Small intestine (tissue), 7 donors: ENCODE measurements at regions not wholly inside any gene's neighbourhood (a gene's known extent, or its start where the extent isn't known, plus 50 kb on each side); places are given as distances from the start of the nearest gene placed in this dataset.

ENCODE experiments used
- DNase-seq, 2 donors: peaks; one replicate each; pipeline versions ENCODE4 v3.0.0 to v3.0.0-alpha.2; 2013
- FAIRE-seq: peaks from 2 replicates; lab custom pipeline; 2012; peaks lifted over from hg19 to GRCh38; lab: Jason Lieb, UNC
- H3K27ac ChIP-seq, 3 donors: one replicate each; pipeline ENCODE4 v1.5.1; 2013; ENCODE audit warnings: low read length in 2 of 3, mild to moderate bottlenecking in 2 of 3, control low read depth in 1 of 3, inconsistent platforms in 1 of 3, low read depth in 1 of 3, moderate library complexity in 1 of 3
- H3K27me3 ChIP-seq, 3 donors: one replicate each; pipeline ENCODE4 v1.6.1; 2013; ENCODE audit warnings: low read length in 3 of 3, inconsistent platforms in 1 of 3; ENCODE audit not compliant: control insufficient read depth in 3 of 3, insufficient read depth in 3 of 3
- H3K36me3 ChIP-seq, 3 donors: one replicate each; pipeline ENCODE4 v1.6.1; 2013; ENCODE audit warnings: low read length in 3 of 3, inconsistent platforms in 1 of 3, low read depth in 1 of 3, mild to moderate bottlenecking in 1 of 3, moderate library complexity in 1 of 3; ENCODE audit not compliant: control insufficient read depth in 3 of 3, insufficient read depth in 2 of 3
- H3K4me1 ChIP-seq, 3 donors: one replicate each; pipeline ENCODE4 v1.6.1; 2013; ENCODE audit warnings: low read length in 2 of 3, inconsistent platforms in 1 of 3, low read depth in 1 of 3, mild to moderate bottlenecking in 1 of 3, moderate library complexity in 1 of 3; ENCODE audit not compliant: control insufficient read depth in 3 of 3, insufficient read depth in 2 of 3
- H3K4me3 ChIP-seq, 3 donors: one replicate each; pipeline ENCODE4 v1.5.1; 2013; ENCODE audit warnings: low read length in 3 of 3, control low read depth in 1 of 3, inconsistent platforms in 1 of 3, low read depth in 1 of 3, mild to moderate bottlenecking in 1 of 3, moderate library complexity in 1 of 3
- H3K9me3 ChIP-seq, 2 donors: one replicate each; pipeline ENCODE4 v1.6.1; 2013; ENCODE audit warnings: low read depth in 1 of 2, low read length in 1 of 2; ENCODE audit not compliant: control insufficient read depth in 2 of 2, insufficient read depth in 1 of 2
- WGBS, 3 donors: extraction: QIAGEN DNeasy Blood & Tissue Kit; methylation state at CpG; one replicate each; pipeline ENCODE4 v1.1.7; 2013; 5-methylcytosine and 5-hydroxymethylcytosine counted together
- donor health status: healthy with polysubstance abuse.
- donor health status: control.
- donor health status: control.
- donor health status: Bipolar disorder and iron deficiency.
- donor health status: healthy.

DNA sequence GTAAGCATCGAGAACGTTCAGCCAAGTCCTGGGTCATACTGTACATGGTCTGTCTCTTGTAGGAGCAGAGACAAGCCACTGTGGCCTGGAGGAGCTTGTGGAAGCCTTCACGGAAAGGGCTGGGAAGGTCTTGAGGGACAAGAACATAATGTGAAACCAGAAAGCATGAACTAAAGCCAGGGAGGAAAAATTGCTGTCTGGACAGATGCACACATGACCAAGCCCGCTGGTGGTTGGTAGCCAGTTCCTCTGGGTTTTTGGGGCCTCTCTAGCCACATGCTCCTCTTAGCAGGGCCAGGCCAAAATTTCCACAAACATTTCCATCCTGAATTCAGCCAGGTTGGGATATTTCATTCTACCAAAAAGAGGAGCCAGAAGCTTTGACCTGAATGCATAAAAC, 196.2 kb upstream of the SIX2 start:
- FAIRE-seq (no peak), DNase-seq (no peak)
- H3K4me3 ChIP-seq: no peak overlapping the region
- 88 to 92% (median 89%) methylated on average over 4 of the region's 4 CpGs for WGBS, 3 donors
- H3K4me1 ChIP-seq: no peaks in the 10 kb centered on the region
- H3K27ac ChIP-seq: no peak overlapping the region
- peaks cover 0 to 6% (median 4%) of the 10 kb centered on the region in 3 donors for H3K27me3 ChIP-seq
- peaks cover 0 to 5% of the 10 kb centered on the region in 2 donors for H3K9me3 ChIP-seq
- no peaks in the 10 kb centered on the region for H3K36me3 ChIP-seq

GRCh38 chr2:45203400-45203799, 194.1 kb upstream of the SIX2 start:
- Histone ChIP-seq H3K36me3 (no peaks in the 10 kb centered on the region), H3K4me3 (no peak overlapping the region), H3K27ac (no peak overlapping the region), H3K27me3 (peaks cover 0 to 4% (median 2%) of the 10 kb centered on the region in 3 donors), H3K9me3 (peaks cover 0 to 5% of the 10 kb centered on the region in 2 donors), H3K4me1 (no peaks in the 10 kb centered on the region)
- FAIRE-seq: peak; percentile 15
- no peak for DNase-seq

DNA sequence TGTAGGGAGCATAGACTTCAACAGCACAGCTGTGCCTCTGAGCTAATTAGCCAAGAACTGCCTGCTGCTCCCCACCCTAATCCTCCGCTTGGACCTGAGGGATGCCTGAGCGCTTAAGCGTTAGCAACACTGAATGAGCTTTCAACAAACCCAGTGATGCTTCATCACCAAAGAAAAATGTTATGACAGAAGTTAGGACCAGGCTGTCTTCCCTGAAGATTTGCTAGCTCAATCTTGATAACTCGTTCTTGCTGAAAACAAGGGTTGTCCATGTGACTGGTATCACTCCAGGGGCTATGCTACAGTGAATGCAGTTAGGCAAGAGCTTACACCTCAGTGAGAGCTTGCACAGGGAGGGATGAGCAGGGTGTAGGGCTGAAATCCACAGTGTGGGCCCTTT, 190.7 kb upstream of the SIX2 start:
- H3K27me3 ChIP-seq: peaks cover 0 to 4% (median 3%) of the 10 kb centered on the region in 3 donors
- peaks cover 0 to 5% of the 10 kb centered on the region in 2 donors for H3K9me3 ChIP-seq
- no peaks in the 10 kb centered on the region for H3K36me3 ChIP-seq
- no peaks in the 10 kb centered on the region for H3K4me1 ChIP-seq
- no peak for FAIRE-seq
- no peak for DNase-seq
- WGBS, 3 donors: 72 to 91% (median 89%) methylated on average over 4 of the region's 4 CpGs
- no peak overlapping the region for H3K4me3 ChIP-seq
- no peak overlapping the region for H3K27ac ChIP-seq

GRCh38 chr2:45195916-45196315, 186.7 kb upstream of the SIX2 start:
- WGBS, 3 donors: 71 to 79% (median 74%) methylated on average over 2 of the region's 2 CpGs
- Histone ChIP-seq H3K4me1 (no peaks in the 10 kb centered on the region), H3K9me3 (peaks cover 0 to under 1% of the 10 kb centered on the region in 2 donors), H3K36me3 (no peaks in the 10 kb centered on the region), H3K27ac (no peak overlapping the region), H3K27me3 (peaks cover 0 to 4% (median 0%) of the 10 kb centered on the region in 3 donors), H3K4me3 (no peak overlapping the region)
- FAIRE-seq (no peak), DNase-seq (no peak)

DNA sequence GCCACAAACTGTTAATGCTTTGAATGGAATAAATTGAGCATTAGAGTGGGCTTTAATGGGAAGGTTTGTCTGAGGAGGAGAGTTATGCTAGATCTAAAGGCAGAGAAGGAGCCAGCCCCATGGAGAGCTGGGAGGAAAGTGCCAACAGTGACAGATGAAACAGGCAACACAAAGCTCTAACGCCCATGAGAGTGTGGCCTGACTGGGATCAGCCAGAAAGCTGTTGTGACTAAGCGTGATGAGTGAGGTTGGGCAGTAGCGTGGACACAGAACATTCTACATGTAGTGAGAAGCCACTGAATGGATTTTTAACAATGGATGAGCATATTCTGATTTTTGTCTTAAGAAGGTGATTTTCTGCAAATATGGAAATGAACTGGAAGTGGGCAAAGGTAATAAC, 185.3 kb upstream of the SIX2 start:
- 84 to 88% (median 85%) methylated on average over 3 of the region's 3 CpGs for WGBS, 3 donors
- H3K4me3 ChIP-seq: no peak overlapping the region
- H3K27ac ChIP-seq: no peak overlapping the region

GRCh38 chr2:45193581-45193980, 184.3 kb upstream of the SIX2 start:
- H3K9me3 ChIP-seq: no peaks in the 10 kb centered on the region
- no peaks in the 10 kb centered on the region for H3K36me3 ChIP-seq
- 70 to 88% (median 84%) methylated on average over 4 of the region's 4 CpGs for WGBS, 3 donors
- FAIRE-seq (no peak), DNase-seq (no peak)
- H3K4me1 ChIP-seq: no peaks in the 10 kb centered on the region
- no peak overlapping the region for H3K4me3 ChIP-seq
- H3K27ac ChIP-seq: no peak overlapping the region
- peaks cover 0 to 7% (median 2%) of the 10 kb centered on the region in 3 donors for H3K27me3 ChIP-seq

More for the DNA sequence above, 185.3 kb upstream of the SIX2 start:
- no peaks in the 10 kb centered on the region for H3K36me3 ChIP-seq
- no peak for FAIRE-seq
- no peaks in the 10 kb centered on the region for H3K9me3 ChIP-seq
- no peaks in the 10 kb centered on the region for H3K4me1 ChIP-seq
- peaks cover 0 to 4% (median 0%) of the 10 kb centered on the region in 3 donors for H3K27me3 ChIP-seq
- DNase-seq: no peak

GRCh38 chr2:45192991-45193390, 183.7 kb upstream of the SIX2 start:
- DNase-seq (no peak), FAIRE-seq (no peak)
- H3K4me3 ChIP-seq: no peak overlapping the region
- no peaks in the 10 kb centered on the region for H3K9me3 ChIP-seq
- H3K27me3 ChIP-seq: peaks cover 0 to 10% (median 2%) of the 10 kb centered on the region in 3 donors
- no peak overlapping the region for H3K27ac ChIP-seq
- no peaks in the 10 kb centered on the region for H3K36me3 ChIP-seq
- H3K4me1 ChIP-seq: no peaks in the 10 kb centered on the region
- 71 to 83% (median 76%) methylated on average over 4 of the region's 4 CpGs for WGBS, 3 donors

- H3K4me1 ChIP-seq: no peaks in the 10 kb centered on the region
- 82 to 87% (median 83%) methylated on average over 5 of the region's 5 CpGs for WGBS, 3 donors
- FAIRE-seq (no peak), DNase-seq (no peak)
- no peaks in the 10 kb centered on the region for H3K9me3 ChIP-seq
- no peaks in the 10 kb centered on the region for H3K36me3 ChIP-seq
- no peak overlapping the region for H3K4me3 ChIP-seq
- H3K27ac ChIP-seq: no peak overlapping the region
- peaks cover 0 to 15% (median 2%) of the 10 kb centered on the region in 3 donors for H3K27me3 ChIP-seq
Measured at GRCh38 chr2:45192481-45192880, 183.2 kb upstream of the SIX2 start.

DNA sequence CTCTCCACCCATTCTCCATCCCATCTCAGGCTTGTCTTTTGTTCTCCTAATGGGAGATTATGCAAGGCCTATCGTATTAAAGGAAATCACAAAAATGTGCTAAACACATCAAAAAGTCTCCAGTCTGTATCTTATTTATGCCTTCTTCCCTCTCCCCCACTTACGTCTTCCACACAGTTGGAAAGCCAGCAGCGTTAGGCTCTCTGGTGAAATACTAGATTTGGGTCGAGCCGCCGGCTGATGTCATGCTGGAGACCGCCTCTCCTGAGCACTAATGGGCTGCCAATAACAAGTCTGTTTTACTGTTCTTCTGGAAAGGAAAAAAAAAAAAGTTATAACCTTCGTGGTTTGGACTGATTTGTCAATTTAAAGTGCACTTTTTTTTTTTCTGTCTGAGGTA, 182.7 kb upstream of the SIX2 start:
- no peak overlapping the region for H3K27ac ChIP-seq
- FAIRE-seq (no peak), DNase-seq (no peak)
- no peaks in the 10 kb centered on the region for H3K9me3 ChIP-seq
- no peaks in the 10 kb centered on the region for H3K36me3 ChIP-seq
- H3K4me1 ChIP-seq: no peaks in the 10 kb centered on the region
- H3K4me3 ChIP-seq: no peak overlapping the region
- WGBS, 3 donors: 73 to 84% (median 83%) methylated on average over 8 of the region's 8 CpGs
- peaks cover 0 to 16% (median 2%) of the 10 kb centered on the region in 3 donors for H3K27me3 ChIP-seq
